GM06990 (cell line): ENCODE measurements at regions not wholly inside any gene's neighbourhood (a gene's known extent, or its start where the extent isn't known, plus 50 kb on each side); places are given as distances from the start of the nearest gene placed in this dataset.

Experiments used
- DNase-seq: peaks from one replicate; pipeline ENCODE4 v3.0.0-alpha.2; 2011; ENCODE audit not compliant: insufficient read length; ENCODE audit errors: extremely low read depth
- H3K27me3 ChIP-seq: replicated peaks from 2 replicates; pipeline ENCODE4 v1.6.0; 2011; ENCODE audit warnings: low read length; ENCODE audit not compliant: control insufficient read depth, insufficient read depth
- H3K36me3 ChIP-seq: 2 replicates; pipeline ENCODE4 v1.5.1; 2011; ENCODE audit warnings: low read length; ENCODE audit not compliant: control insufficient read depth, insufficient read depth
- H3K4me3 ChIP-seq: replicated peaks from 2 replicates; pipeline ENCODE4 v1.5.1; 2011; ENCODE audit warnings: low read depth, mild to moderate bottlenecking, control low read depth, low read length
- TF ChIP-seq, protein P1 (sequence below): IDR thresholded peaks from 2 replicates; pipeline ENCODE4 v1.5.1; 2011; ENCODE audit warnings: low read length, control low read depth, mild to moderate bottlenecking, inconsistent platforms; ENCODE audit not compliant: insufficient read depth, poor library complexity, severe bottlenecking

DNA sequence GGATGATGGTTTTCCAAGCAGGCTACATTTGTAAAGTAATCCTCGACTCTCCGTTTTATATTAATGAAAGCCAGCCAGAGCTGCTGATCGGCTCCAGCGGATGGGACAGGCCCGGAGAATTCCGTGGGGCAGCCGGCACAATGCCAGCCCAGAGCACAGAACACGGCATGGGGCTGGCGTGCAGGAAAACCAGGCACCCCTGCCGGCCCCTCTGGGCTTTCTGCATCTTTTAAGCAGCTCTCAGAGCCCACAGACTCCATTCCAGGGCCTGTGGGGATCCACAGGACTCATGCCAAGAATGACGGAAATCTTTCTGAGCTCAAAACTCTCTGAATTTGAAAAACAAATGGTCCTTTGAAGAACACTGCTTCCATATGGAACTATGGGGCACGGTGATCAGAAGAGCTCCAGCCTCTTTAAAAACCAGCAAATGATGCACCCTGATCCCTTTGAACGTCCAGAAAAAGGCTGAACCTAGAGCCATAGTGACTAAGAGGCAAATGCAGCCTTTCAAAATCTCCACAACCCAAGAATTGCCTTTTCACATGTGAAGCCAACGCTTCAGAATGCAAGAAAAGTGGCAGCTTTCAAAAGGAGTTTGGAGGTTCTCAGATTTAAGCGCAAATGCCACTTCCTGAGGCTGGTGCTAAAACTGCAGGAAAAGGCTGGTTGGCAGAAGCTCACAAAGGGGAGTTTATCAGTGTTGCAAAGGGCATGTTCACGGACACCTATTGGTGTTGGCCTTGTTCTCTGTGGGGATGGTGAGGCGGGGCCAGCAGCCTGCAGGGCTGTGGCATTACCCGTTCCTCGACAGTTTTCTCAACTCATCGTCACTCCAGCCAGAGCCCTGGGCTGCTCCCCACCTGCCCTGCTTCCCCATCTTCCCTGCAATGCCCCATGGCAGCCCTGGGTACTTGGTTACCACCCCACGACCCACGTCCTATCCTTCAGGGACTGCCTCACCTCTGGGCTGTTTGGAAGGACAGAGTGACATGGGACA, 212.5 kb downstream of the CTTN start:
- Histone ChIP-seq H3K4me3 (no peak overlapping the region), H3K36me3 (no peaks in the 10 kb centered on the region), H3K27me3 (peaks cover 2% of the 10 kb centered on the region; the same call in 1 of the 2 replicates)
- no peak for DNase-seq
- TF ChIP-seq, protein P1, sequence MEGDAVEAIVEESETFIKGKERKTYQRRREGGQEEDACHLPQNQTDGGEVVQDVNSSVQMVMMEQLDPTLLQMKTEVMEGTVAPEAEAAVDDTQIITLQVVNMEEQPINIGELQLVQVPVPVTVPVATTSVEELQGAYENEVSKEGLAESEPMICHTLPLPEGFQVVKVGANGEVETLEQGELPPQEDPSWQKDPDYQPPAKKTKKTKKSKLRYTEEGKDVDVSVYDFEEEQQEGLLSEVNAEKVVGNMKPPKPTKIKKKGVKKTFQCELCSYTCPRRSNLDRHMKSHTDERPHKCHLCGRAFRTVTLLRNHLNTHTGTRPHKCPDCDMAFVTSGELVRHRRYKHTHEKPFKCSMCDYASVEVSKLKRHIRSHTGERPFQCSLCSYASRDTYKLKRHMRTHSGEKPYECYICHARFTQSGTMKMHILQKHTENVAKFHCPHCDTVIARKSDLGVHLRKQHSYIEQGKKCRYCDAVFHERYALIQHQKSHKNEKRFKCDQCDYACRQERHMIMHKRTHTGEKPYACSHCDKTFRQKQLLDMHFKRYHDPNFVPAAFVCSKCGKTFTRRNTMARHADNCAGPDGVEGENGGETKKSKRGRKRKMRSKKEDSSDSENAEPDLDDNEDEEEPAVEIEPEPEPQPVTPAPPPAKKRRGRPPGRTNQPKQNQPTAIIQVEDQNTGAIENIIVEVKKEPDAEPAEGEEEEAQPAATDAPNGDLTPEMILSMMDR: no peak

DNA sequence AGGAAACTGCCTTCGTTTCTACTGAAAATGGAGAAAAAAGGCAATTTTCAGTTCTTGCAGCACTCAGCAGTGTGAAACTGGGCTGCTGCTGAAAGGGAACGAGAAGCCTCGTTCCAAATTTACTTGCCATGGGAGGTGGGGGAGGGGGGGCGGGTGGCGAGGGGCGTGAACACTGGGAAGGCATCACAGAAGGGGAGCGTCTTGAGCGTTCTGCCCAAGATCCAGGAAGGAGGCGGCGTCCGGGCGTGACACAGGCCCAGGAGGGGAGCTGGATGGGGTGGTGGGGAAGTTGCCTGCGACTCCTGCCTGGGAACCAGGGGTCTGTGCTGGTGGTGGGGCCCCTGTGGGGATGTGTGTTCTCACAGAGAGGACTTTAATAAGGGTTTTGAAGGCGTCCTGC, 213.5 kb downstream of the CTTN start:
- DNase-seq: no peak
- TF ChIP-seq, protein P1: no peak
- Histone ChIP-seq H3K4me3 (no peak overlapping the region), H3K27me3 (peaks cover 2% of the 10 kb centered on the region; the same call in 1 of the 2 replicates), H3K36me3 (no peaks in the 10 kb centered on the region)

DNA sequence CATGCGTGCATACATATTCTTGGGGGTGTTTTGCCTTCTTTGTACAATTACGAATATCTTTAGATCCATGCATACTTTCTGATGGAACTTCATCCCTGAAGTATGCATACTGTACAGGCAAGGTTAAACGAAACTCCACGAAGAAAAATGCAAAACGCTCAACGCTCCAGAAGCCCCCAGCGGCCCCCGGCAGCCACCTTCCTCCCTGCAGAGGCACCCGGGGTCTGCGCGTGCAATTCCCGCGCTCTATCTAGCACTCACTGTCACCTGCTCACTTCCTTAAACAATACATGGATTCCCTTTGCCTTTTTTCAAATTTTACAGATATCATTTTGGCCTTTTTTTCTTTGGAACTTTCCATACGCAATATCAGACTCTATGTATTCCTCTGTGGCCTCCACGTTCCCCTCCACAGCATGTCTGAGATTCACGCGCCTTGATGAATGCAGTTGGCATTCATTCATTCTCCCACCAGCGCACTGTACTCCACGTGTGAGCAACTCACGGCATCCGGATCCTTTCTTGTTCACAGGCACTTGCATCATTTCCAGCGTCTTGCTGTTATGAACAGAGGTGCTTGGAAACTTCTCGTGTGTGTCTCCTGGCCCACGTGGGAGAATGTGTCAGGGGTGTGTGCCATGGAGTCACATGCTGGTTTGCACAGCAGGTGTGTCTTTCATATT, 214.3 kb downstream of the CTTN start:
- Histone ChIP-seq H3K4me3 (no peak overlapping the region), H3K27me3 (peaks cover 2% of the 10 kb centered on the region; the same call in 1 of the 2 replicates), H3K36me3 (no peaks in the 10 kb centered on the region)
- no peak for DNase-seq
- TF ChIP-seq, protein P1: no peak

DNA sequence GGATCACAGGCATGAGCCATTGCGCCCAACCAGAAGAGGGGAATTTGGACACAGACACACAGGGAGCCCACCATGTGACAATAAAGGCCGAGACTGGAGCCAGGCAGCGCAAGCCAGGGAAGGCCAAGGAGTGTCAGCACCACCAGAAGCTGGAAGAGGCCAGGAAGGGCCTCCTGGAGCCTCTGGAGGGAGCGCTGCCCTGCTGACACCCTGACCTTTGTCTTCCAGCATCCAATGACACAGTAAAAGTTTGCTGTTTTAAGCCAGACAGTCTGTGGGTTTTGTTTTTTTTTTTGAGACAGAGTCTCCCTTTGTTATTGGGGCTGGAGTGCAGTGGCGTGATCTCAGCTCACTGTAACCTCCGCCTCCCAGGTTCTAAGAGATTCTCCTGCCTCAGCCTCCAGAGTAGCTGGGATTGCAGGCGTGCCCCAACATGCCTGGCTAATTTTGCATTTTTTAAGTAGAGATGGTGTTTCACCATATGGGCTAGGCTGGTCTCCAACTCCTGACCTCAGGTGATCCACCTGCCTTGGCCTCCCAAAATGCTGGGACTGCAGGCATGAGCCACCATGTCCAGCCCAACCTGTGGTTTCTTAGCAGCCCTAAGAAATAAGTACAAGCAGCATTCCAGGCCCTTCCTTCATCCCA, 215.8 kb downstream of the CTTN start:
- DNase-seq: no peak
- TF ChIP-seq, protein P1: no peak
- Histone ChIP-seq H3K27me3 (no peaks in the 10 kb centered on the region; the same call in 1 of the 2 replicates), H3K4me3 (no peak overlapping the region), H3K36me3 (no peaks in the 10 kb centered on the region)

DNA sequence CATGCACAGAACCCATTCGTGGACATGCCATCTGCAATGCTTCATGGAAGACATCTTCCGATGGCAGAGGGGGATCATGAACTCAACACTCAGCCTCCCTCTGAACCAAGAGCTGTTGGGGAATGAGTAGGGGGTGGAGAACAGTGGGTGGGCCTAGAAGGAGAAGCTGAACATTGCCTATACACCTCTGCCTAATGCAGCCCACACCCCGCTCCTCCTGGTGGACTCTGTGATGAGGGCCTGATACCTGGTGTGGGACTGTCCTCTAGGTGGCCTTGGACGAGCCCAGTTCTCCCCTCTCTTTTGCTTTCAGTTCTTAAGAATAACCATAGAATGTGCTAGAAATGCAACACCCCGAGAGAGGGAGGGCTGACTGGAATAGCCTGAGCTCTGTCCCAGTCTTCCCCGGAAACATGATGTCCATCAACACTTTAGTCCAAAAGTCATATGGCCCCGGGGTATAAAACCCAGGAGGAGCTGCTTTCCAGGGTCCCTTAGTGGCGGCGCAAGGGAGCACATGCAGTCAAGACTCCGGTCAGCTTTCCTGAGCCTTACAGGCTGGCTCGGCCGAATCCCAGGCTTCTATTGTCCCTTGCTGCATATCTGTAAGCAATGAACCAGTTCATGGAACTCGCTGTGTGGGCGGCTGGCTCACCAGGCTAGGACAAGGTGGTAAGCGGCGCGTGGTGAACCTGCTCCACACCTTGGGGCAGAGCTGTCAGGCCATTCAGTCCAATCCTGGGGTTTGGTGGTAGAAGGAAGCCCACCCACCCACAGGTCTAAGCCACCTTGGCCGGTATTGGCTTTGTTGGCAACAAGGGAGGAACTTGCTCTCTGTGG, 216.9 kb downstream of the CTTN start:
- no peaks in the 10 kb centered on the region; the same call in 1 of the 2 replicates for H3K27me3 ChIP-seq
- no peaks in the 10 kb centered on the region for H3K36me3 ChIP-seq
- H3K4me3 ChIP-seq: no peak overlapping the region
- TF ChIP-seq, protein P1: no peak
- no peak for DNase-seq
